Suprapubic skin (tissue), 3 donors: ENCODE measurements at regions not wholly inside any gene's neighbourhood (a gene's known extent, or its start where the extent isn't known, plus 50 kb on each side); places are given as distances from the start of the nearest gene placed in this dataset.

Experiments used
- CTCF ChIP-seq, 2 donors: fragments of 200-600 bp in 1 of 2; fragments of 450-650 bp in 1 of 2; sonication (generic) in 1 of 2; IDR thresholded peaks; one replicate each; pipeline ENCODE4 v1.5.1; 2016 to 2019; ENCODE audit warnings: antibody characterized with exemption in 2 of 2, mild to moderate bottlenecking in 1 of 2, moderate library complexity in 1 of 2
- POLR2AphosphoS5 ChIP-seq, 3 donors: sonication (generic); formaldehyde crosslinking; IDR thresholded peaks; one replicate each; pipeline ENCODE4 v1.6.1; 2017; ENCODE audit warnings: antibody characterized with exemption in 3 of 3

- TF ChIP-seq CTCF (IDR thresholded peaks at IDR 0.05) (no peak), POLR2AphosphoS5 (IDR thresholded peaks at IDR 0.05) (no peak)
These were observed 815.3 kb upstream of the HS6ST1 start for GRCh38 chr2:129133692-129134641.
